Naive thymus-derived CD4-positive, alpha-beta T cell (primary cell): ENCODE measurements at regions not wholly inside any gene's neighbourhood (a gene's known extent, or its start where the extent isn't known, plus 50 kb on each side); places are given as distances from the start of the nearest gene placed in this dataset.

Experiments used
- ATAC-seq: fragments of 150-1000 bp; cut with Tn5 transposase; 2 replicates; pipeline ENCODE4 v1.10.0; 2021; ENCODE audit warnings: mild to moderate bottlenecking, moderate library complexity
- CTCF ChIA-PET: fragments of 350-600 bp; sonication (Branson Sonifier 250); formaldehyde crosslinking; loops from one replicate; lab custom pipeline; 2021; ENCODE audit warnings: antibody characterized with exemption; lab: Charles Lee
- POLR2A ChIA-PET: fragments of 350-600 bp; sonication (Branson Sonifier 250); formaldehyde crosslinking; loops from one replicate; lab custom pipeline; 2021; ENCODE audit warnings: antibody characterized with exemption, inconsistent platforms; lab: Charles Lee
- DNase-seq, 9 donors: peaks; one replicate each; pipeline versions ENCODE4 v3.0.0 to v3.0.0-alpha.2; 2020 to 2022; ENCODE audit warnings: mixed read lengths in 1 of 9
- H3K27ac ChIP-seq: one replicate; pipeline ENCODE4 v1.7.0; 2013; ENCODE audit warnings: mild to moderate bottlenecking, low read depth, low read length, moderate library complexity
- H3K27me3 ChIP-seq, 2 donors: one replicate each; pipeline ENCODE4 v1.7.0; 2013; ENCODE audit warnings: low read length in 2 of 2, mild to moderate bottlenecking in 2 of 2, moderate library complexity in 2 of 2; ENCODE audit not compliant: control insufficient read depth in 2 of 2, insufficient read depth in 2 of 2
- H3K36me3 ChIP-seq, 3 experiments: 1 replicate in 2 of 3; 2 replicates in 1 of 3; pipeline ENCODE4 v1.7.0; 2013; ENCODE audit warnings: low read length in 3 of 3, mild to moderate bottlenecking in 3 of 3, moderate library complexity in 1 of 3; ENCODE audit not compliant: insufficient read depth in 3 of 3, control insufficient read depth in 2 of 3
- H3K4me1 ChIP-seq, 2 donors: one replicate each; pipeline ENCODE4 v1.7.0; 2013; ENCODE audit warnings: low read length in 2 of 2, mild to moderate bottlenecking in 2 of 2, moderate library complexity in 1 of 2; ENCODE audit not compliant: control insufficient read depth in 2 of 2, insufficient read depth in 2 of 2
- H3K4me3 ChIP-seq: 2 replicates; pipeline ENCODE4 v1.7.0; 2013; ENCODE audit warnings: mild to moderate bottlenecking, low read length
- H3K9me3 ChIP-seq, 3 experiments: 1 replicate in 2 of 3; 2 replicates in 1 of 3; pipeline ENCODE4 v1.7.0; 2013; ENCODE audit warnings: low read length in 3 of 3; ENCODE audit not compliant: control insufficient read depth in 2 of 3
- H3K27ac Mint-ChIP-seq, 9 donors: one replicate each; pipeline ENCODE4 v1.8.0; 2020 to 2022; ENCODE audit warnings: mixed read lengths in 9 of 9, mild to moderate bottlenecking in 8 of 9, moderate library complexity in 5 of 9, inconsistent platforms in 2 of 9
- H3K27me3 Mint-ChIP-seq, 5 donors: one replicate each; pipeline ENCODE4 v1.8.0; 2021 to 2022; ENCODE audit warnings: mixed read lengths in 5 of 5, mild to moderate bottlenecking in 1 of 5
- H3K36me3 Mint-ChIP-seq, 5 donors: one replicate each; pipeline ENCODE4 v1.8.0; 2020 to 2022; ENCODE audit warnings: mixed read lengths in 5 of 5, mild to moderate bottlenecking in 3 of 5, inconsistent platforms in 1 of 5
- H3K4me1 Mint-ChIP-seq, 7 donors: one replicate each; pipeline ENCODE4 v1.8.0; 2020 to 2022; ENCODE audit warnings: mixed read lengths in 7 of 7, mild to moderate bottlenecking in 3 of 7, inconsistent platforms in 1 of 7
- H3K4me3 Mint-ChIP-seq, 10 donors: one replicate each; pipeline ENCODE4 v1.8.0; 2020 to 2022; ENCODE audit warnings: mild to moderate bottlenecking in 10 of 10, mixed read lengths in 10 of 10, moderate library complexity in 6 of 10, inconsistent platforms in 2 of 10
- H3K9me3 Mint-ChIP-seq, 11 donors: one replicate each; pipeline ENCODE4 v1.8.0; 2020 to 2022; ENCODE audit warnings: mixed read lengths in 11 of 11, mild to moderate bottlenecking in 4 of 11, inconsistent platforms in 1 of 11, moderate library complexity in 1 of 11
- intact Hi-C, 2 donors: fragments of 100-400 bp; cut with micrococcal nuclease; formaldehyde crosslinking; loops; one replicate each; pipeline ENCODE4 v1.15.1; 2023

- no peak overlapping the region for H3K27ac ChIP-seq
- peaks cover 0 to 21% (median 0%) of the 10 kb centered on the region in 5 donors for H3K27me3 Mint-ChIP-seq
- no peaks in the 10 kb centered on the region for H3K9me3 ChIP-seq
- no peaks in the 10 kb centered on the region for H3K36me3 ChIP-seq
- H3K4me3 ChIP-seq, result no peak overlapping the region
- H3K4me1 Mint-ChIP-seq, result peaks cover 0 to 1% (median 0%) of the 10 kb centered on the region in 7 donors
- H3K27me3 ChIP-seq, result no peaks in the 10 kb centered on the region
- ChIA-PET POLR2A (no interaction called here), CTCF (no interaction called here)
- H3K27ac Mint-ChIP-seq, result no peak overlapping the region
- H3K36me3 Mint-ChIP-seq, result no peaks in the 10 kb centered on the region
- H3K4me3 Mint-ChIP-seq, result no peak overlapping the region
- ATAC-seq (no peak), DNase-seq (no peak)
- no peaks in the 10 kb centered on the region for H3K4me1 ChIP-seq
- intact Hi-C loops, result no loop called here
- peaks cover 0 to 2% (median 0%) of the 10 kb centered on the region in 11 donors for H3K9me3 Mint-ChIP-seq
Observed at GRCh38 chr18:73831688-73832087, 315.9 kb downstream of the FBXO15 start.

GRCh38 chr18:73829146-73829545, 318.5 kb downstream of the FBXO15 start:
- H3K36me3 ChIP-seq, result no peaks in the 10 kb centered on the region
- ChIA-PET CTCF (interaction anchor here (0.7 kb wide), 1 partner anchor 72 kb away, joined by 3 read pairs; no protein-coding TSS in a partner anchor), POLR2A (no interaction called here)
- Mint-ChIP-seq H3K27me3 (peaks cover 0 to 18% (median 0%) of the 10 kb centered on the region in 5 donors), H3K27ac (no peak overlapping the region), H3K36me3 (no peaks in the 10 kb centered on the region), H3K4me3 (no peak overlapping the region), H3K4me1 (peaks cover 0 to 1% (median 0%) of the 10 kb centered on the region in 7 donors), H3K9me3 (peaks cover 0 to 2% (median 0%) of the 10 kb centered on the region in 11 donors)
- DNase-seq, result no peak
- ATAC-seq, result no peak
- H3K4me1 ChIP-seq, result no peaks in the 10 kb centered on the region
- no peaks in the 10 kb centered on the region for H3K27me3 ChIP-seq
- H3K4me3 ChIP-seq, result no peak overlapping the region
- intact Hi-C loops, result no loop called here
- no peak overlapping the region for H3K27ac ChIP-seq
- H3K9me3 ChIP-seq, result no peaks in the 10 kb centered on the region

DNA sequence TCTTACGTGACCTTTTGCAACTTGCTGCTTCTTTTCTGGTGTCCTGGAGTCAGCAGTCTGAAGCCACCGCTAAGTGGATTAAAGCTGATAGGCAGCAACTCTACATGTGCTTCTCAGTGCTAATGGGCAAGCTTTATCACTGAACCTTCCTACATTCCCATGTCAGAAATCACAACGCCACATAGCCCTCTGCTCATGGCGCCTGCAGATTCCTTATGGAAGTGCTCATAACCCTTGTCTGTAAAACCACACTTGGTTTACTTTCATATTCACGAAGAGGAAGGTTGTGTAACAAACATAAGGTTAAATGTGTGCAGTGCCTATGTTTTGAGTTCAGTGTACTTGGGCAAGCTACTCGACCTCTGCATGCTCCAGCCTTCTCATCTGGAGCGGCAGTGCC, 319.8 kb downstream of the FBXO15 start:
- Histone ChIP-seq H3K27me3 (no peaks in the 10 kb centered on the region), H3K9me3 (no peaks in the 10 kb centered on the region), H3K4me3 (no peak overlapping the region), H3K27ac (no peak overlapping the region), H3K36me3 (no peaks in the 10 kb centered on the region), H3K4me1 (no peaks in the 10 kb centered on the region)
- intact Hi-C loops, result no loop called here
- H3K36me3 Mint-ChIP-seq, result no peaks in the 10 kb centered on the region
- DNase-seq (no peak), ATAC-seq (no peak)
- H3K9me3 Mint-ChIP-seq, result peaks cover 0 to 2% (median 0%) of the 10 kb centered on the region in 11 donors
- POLR2A ChIA-PET, result no interaction called here
- H3K4me3 Mint-ChIP-seq, result no peak overlapping the region
- CTCF ChIA-PET, result no interaction called here
- no peak overlapping the region for H3K27ac Mint-ChIP-seq
- H3K4me1 Mint-ChIP-seq, result peaks cover 0 to 1% (median 0%) of the 10 kb centered on the region in 7 donors
- peaks cover 0 to 14% (median 0%) of the 10 kb centered on the region in 5 donors for H3K27me3 Mint-ChIP-seq

- Mint-ChIP-seq H3K27ac (no peak overlapping the region), H3K36me3 (no peaks in the 10 kb centered on the region), H3K4me1 (peaks cover 0 to 1% (median 0%) of the 10 kb centered on the region in 7 donors), H3K4me3 (no peak overlapping the region), H3K27me3 (peaks cover 0 to 14% (median 0%) of the 10 kb centered on the region in 5 donors), H3K9me3 (peaks cover 0 to 6% (median 0%) of the 10 kb centered on the region in 11 donors)
- POLR2A ChIA-PET, result no interaction called here
- CTCF ChIA-PET, result no interaction called here
- intact Hi-C loops, result no loop called here
- Histone ChIP-seq H3K27me3 (no peaks in the 10 kb centered on the region), H3K27ac (no peak overlapping the region), H3K36me3 (no peaks in the 10 kb centered on the region), H3K9me3 (no peaks in the 10 kb centered on the region), H3K4me3 (no peak overlapping the region), H3K4me1 (no peaks in the 10 kb centered on the region)
- DNase-seq (no peak), ATAC-seq (no peak)
Observed at GRCh38 chr18:73826098-73826497, 321.5 kb downstream of the FBXO15 start.

DNA sequence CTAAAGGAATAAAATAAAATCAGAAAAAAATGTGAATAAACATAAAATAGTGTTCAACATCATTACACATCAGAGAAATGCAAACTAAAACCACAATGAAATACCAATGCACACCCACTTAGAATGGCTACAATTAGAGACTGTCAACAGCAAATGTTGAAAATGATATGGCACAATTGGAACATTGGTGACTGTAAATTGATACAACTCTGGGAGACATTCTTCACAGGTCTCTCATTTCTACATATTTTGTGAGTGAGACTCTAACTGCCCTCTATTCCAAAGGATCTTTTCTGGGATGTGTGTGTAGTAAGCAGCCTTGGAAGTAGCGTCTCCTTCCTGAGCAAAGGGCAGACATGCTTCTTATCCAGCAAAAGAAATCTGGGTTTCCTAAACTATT, 323.0 kb downstream of the FBXO15 start:
- intact Hi-C loops, result no loop called here
- Mint-ChIP-seq H3K27me3 (peaks cover 0 to 18% (median 3%) of the 10 kb centered on the region in 5 donors), H3K36me3 (no peaks in the 10 kb centered on the region), H3K4me1 (peaks cover 0 to 1% (median 0%) of the 10 kb centered on the region in 7 donors), H3K9me3 (peaks cover 0 to 6% (median 0%) of the 10 kb centered on the region in 11 donors), H3K4me3 (no peak overlapping the region), H3K27ac (no peak overlapping the region)
- ChIA-PET CTCF (interaction anchor here (0.6 kb wide), 1 partner anchor 43 kb away, joined by 4 read pairs; no protein-coding TSS in a partner anchor), POLR2A (no interaction called here)
- Histone ChIP-seq H3K36me3 (no peaks in the 10 kb centered on the region), H3K4me3 (no peak overlapping the region), H3K27ac (no peak overlapping the region), H3K27me3 (no peaks in the 10 kb centered on the region), H3K9me3 (no peaks in the 10 kb centered on the region), H3K4me1 (no peaks in the 10 kb centered on the region)
- DNase-seq (no peak), ATAC-seq (no peak)

DNA sequence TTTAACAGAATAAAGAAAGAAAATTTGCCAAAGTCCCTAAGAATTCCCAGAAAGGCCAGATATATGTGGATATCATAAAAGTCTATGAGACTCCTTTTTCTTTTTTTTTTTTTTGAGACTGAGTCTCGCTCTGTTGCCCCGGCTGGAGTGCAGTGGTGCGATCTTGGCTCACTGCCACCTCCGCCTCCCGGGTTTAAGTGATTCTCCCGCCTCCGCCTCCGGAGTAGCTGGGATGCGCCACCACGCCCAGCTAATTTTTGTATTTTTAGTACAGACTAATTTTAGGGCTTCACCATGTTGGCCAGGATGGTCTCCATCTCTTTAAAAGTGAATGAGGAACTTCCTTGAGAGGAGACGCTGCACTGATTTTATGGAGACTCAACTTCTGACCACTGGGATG, 335.2 kb downstream of the FBXO15 start:
- no peaks in the 10 kb centered on the region for H3K27me3 ChIP-seq
- peaks cover 0 to 12% (median 3%) of the 10 kb centered on the region in 11 donors for H3K9me3 Mint-ChIP-seq
- peaks cover 0 to 12% (median 0%) of the 10 kb centered on the region in 5 donors for H3K27me3 Mint-ChIP-seq
- POLR2A ChIA-PET, result no interaction called here
- CTCF ChIA-PET, result no interaction called here
- intact Hi-C loops, result no loop called here
- no peak overlapping the region for H3K27ac Mint-ChIP-seq
- H3K4me1 Mint-ChIP-seq, result no peaks in the 10 kb centered on the region
- H3K36me3 Mint-ChIP-seq, result no peaks in the 10 kb centered on the region
- H3K4me1 ChIP-seq, result no peaks in the 10 kb centered on the region
- no peak overlapping the region for H3K4me3 Mint-ChIP-seq
- H3K4me3 ChIP-seq, result no peak overlapping the region
- no peak overlapping the region for H3K27ac ChIP-seq
- no peaks in the 10 kb centered on the region for H3K9me3 ChIP-seq
- no peaks in the 10 kb centered on the region for H3K36me3 ChIP-seq
- DNase-seq, result no peak
- no peak for ATAC-seq

DNA sequence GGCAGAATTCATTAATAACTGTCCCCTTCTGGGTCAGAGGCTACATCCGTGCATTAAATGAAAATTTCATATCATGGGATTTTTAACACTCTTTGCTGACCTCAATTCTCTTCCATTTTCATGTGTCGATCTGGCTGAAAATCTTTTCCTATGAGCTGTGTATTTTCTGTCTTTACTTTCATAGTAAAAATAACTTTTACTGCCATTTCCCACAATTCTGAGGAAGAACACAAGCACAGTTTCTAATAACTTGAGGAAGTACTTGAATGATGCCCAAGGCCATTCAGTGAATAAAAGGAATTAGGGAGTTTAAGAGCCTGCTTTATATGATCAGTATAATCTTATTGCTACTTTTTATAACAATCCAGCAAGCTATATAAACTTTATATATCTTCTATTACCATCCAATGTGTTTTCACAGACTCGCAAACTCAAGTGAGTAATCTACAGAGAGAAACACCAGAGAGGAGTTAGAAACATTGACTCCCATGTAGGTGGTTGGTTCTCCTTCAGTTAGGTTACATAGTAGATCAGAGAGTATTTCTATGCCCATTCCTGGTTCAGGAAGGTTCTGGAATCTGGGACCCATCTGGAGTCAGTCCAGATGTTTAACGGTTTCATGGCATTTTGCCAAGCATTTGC, 340.0 kb downstream of the FBXO15 start:
- Mint-ChIP-seq H3K4me1 (no peaks in the 10 kb centered on the region), H3K9me3 (peaks cover 0 to 3% (median 0%) of the 10 kb centered on the region in 11 donors), H3K36me3 (no peaks in the 10 kb centered on the region), H3K27me3 (peaks cover 0 to 8% (median 0%) of the 10 kb centered on the region in 5 donors), H3K27ac (no peak overlapping the region), H3K4me3 (no peak overlapping the region)
- Histone ChIP-seq H3K27me3 (no peaks in the 10 kb centered on the region), H3K36me3 (no peaks in the 10 kb centered on the region), H3K27ac (no peak overlapping the region), H3K4me1 (no peaks in the 10 kb centered on the region), H3K9me3 (no peaks in the 10 kb centered on the region), H3K4me3 (no peak overlapping the region)
- intact Hi-C loops, result no loop called here
- no peak for DNase-seq
- ChIA-PET POLR2A (no interaction called here), CTCF (no interaction called here)
- no peak for ATAC-seq
